CD14-positive monocyte (primary cell): ENCODE measurements at regions not wholly inside any gene's neighbourhood (a gene's known extent, or its start where the extent isn't known, plus 50 kb on each side); places are given as distances from the start of the nearest gene placed in this dataset.

Experiments used
- DNase-seq, 3 donors: peaks; one replicate each; pipeline ENCODE4 v3.0.0-alpha.2; 2011 to 2022
- H2AFZ ChIP-seq: 2 replicates; pipeline ENCODE4 v1.6.0; 2012; ENCODE audit warnings: mild to moderate bottlenecking, low read depth, low read length, inconsistent platforms; ENCODE audit not compliant: insufficient read depth, poor library complexity, severe bottlenecking
- H3K27ac ChIP-seq, 2 donors: 1 replicate in 1 of 2; 2 replicates in 1 of 2; pipeline ENCODE4 v1.5.1; 2012 to 2013; ENCODE audit warnings: low read length in 2 of 2, control low read depth in 1 of 2, inconsistent platforms in 1 of 2, low read depth in 1 of 2, mild to moderate bottlenecking in 1 of 2
- H3K27me3 ChIP-seq, 2 donors: one replicate each; pipeline versions ENCODE4 v1.6.0 to v1.6.1; 2011 to 2013; ENCODE audit warnings: low read length in 2 of 2; ENCODE audit not compliant: control insufficient read depth in 2 of 2, insufficient read depth in 2 of 2
- H3K36me3 ChIP-seq, 2 donors: replicated peaks in 1 of 2; 1 replicate in 1 of 2; 2 replicates in 1 of 2; pipeline versions ENCODE4 v1.5.1 to v1.6.1; 2012 to 2013; ENCODE audit warnings: low read length in 2 of 2, control low read depth in 1 of 2, inconsistent platforms in 1 of 2, mild to moderate bottlenecking in 1 of 2; ENCODE audit not compliant: insufficient read depth in 2 of 2, control insufficient read depth in 1 of 2
- H3K4me1 ChIP-seq, 2 donors: 1 replicate in 1 of 2; 2 replicates in 1 of 2; pipeline versions ENCODE4 v1.5.1 to v1.6.1; 2012 to 2013; ENCODE audit warnings: low read length in 2 of 2, control low read depth in 1 of 2, inconsistent platforms in 1 of 2, mild to moderate bottlenecking in 1 of 2, moderate library complexity in 1 of 2; ENCODE audit not compliant: insufficient read depth in 2 of 2, control insufficient read depth in 1 of 2
- H3K4me2 ChIP-seq: replicated peaks from 2 replicates; pipeline ENCODE3; 2012; ENCODE audit warnings: low read length, moderate library complexity, mild to moderate bottlenecking; ENCODE audit not compliant: poor library complexity, severe bottlenecking; ENCODE audit errors: extremely low read depth
- H3K4me3 ChIP-seq, 3 experiments: fragments of 200-600 bp in 1 of 3; sonication (generic) in 1 of 3; replicated peaks in 1 of 3; 1 replicate in 2 of 3; 2 replicates in 1 of 3; pipeline ENCODE4 v1.5.1; 2011 to 2013; ENCODE audit warnings: low read length in 3 of 3, mild to moderate bottlenecking in 3 of 3, control low read depth in 2 of 3, low read depth in 2 of 3, inconsistent platforms in 1 of 3, moderate library complexity in 1 of 3
- H3K79me2 ChIP-seq: 2 replicates; pipeline ENCODE4 v1.6.0; 2012; ENCODE audit warnings: mild to moderate bottlenecking, control low read depth, inconsistent platforms, low read length, moderate library complexity; ENCODE audit not compliant: insufficient read depth
- H3K9ac ChIP-seq: 2 replicates; pipeline ENCODE4 v1.6.0; 2017; ENCODE audit warnings: low read length, mild to moderate bottlenecking; ENCODE audit not compliant: insufficient read depth, poor library complexity, severe bottlenecking
- H3K9me3 ChIP-seq, 2 donors: replicated peaks in 1 of 2; 1 replicate in 1 of 2; 2 replicates in 1 of 2; pipeline versions ENCODE4 v1.5.1 to v1.6.1; 2012 to 2013; ENCODE audit warnings: low read length in 2 of 2, control low read depth in 1 of 2; ENCODE audit not compliant: control insufficient read depth in 1 of 2, insufficient read depth in 1 of 2
- H4K20me1 ChIP-seq: 2 replicates; pipeline ENCODE4 v1.6.0; 2012; ENCODE audit warnings: mild to moderate bottlenecking, low read length, control low read depth, moderate library complexity; ENCODE audit not compliant: insufficient read depth
- H3K27ac Mint-ChIP-seq, 7 donors: one replicate each; pipeline ENCODE4 v1.8.0; 2020; ENCODE audit warnings: mild to moderate bottlenecking in 7 of 7, mixed read lengths in 7 of 7, moderate library complexity in 6 of 7, inconsistent platforms in 2 of 7
- H3K27me3 Mint-ChIP-seq, 3 donors: one replicate each; pipeline ENCODE4 v1.8.0; 2021 to 2022; ENCODE audit warnings: low read depth in 3 of 3, mild to moderate bottlenecking in 3 of 3, mixed read lengths in 3 of 3, moderate library complexity in 3 of 3, inconsistent platforms in 1 of 3
- H3K36me3 Mint-ChIP-seq, 2 donors: one replicate each; pipeline ENCODE4 v1.8.0; 2020; ENCODE audit warnings: mixed read lengths in 2 of 2, inconsistent platforms in 1 of 2, mild to moderate bottlenecking in 1 of 2
- H3K4me1 Mint-ChIP-seq: one replicate; pipeline ENCODE4 v1.8.0; 2020; ENCODE audit warnings: mild to moderate bottlenecking, mixed read lengths
- H3K4me3 Mint-ChIP-seq, 2 donors: one replicate each; pipeline ENCODE4 v1.8.0; 2020; ENCODE audit warnings: mild to moderate bottlenecking in 2 of 2, mixed read lengths in 2 of 2, moderate library complexity in 1 of 2
- H3K9me3 Mint-ChIP-seq, 7 donors: one replicate each; pipeline ENCODE4 v1.8.0; 2020 to 2022; ENCODE audit warnings: mixed read lengths in 7 of 7, mild to moderate bottlenecking in 6 of 7, moderate library complexity in 6 of 7, inconsistent platforms in 2 of 7
- WGBS: methylation state at CpG from one replicate; pipeline ENCODE4 v1.1.5; 2013; ENCODE audit warnings: missing lambda C conversion rate; ENCODE audit not compliant: insufficient coverage; 5-methylcytosine and 5-hydroxymethylcytosine counted together
- intact Hi-C, 2 donors: fragments of 100-400 bp; cut with micrococcal nuclease; formaldehyde crosslinking; loops; one replicate each; pipeline versions ENCODE4 v1.15.0 to v1.15.1; 2023
- TF ChIP-seq, protein P1 (sequence below): fragments of 200-600 bp; IDR thresholded peaks from one replicate; pipeline ENCODE4 v1.8.0; 2022; ENCODE audit warnings: antibody characterized with exemption, mild to moderate bottlenecking

DNA sequence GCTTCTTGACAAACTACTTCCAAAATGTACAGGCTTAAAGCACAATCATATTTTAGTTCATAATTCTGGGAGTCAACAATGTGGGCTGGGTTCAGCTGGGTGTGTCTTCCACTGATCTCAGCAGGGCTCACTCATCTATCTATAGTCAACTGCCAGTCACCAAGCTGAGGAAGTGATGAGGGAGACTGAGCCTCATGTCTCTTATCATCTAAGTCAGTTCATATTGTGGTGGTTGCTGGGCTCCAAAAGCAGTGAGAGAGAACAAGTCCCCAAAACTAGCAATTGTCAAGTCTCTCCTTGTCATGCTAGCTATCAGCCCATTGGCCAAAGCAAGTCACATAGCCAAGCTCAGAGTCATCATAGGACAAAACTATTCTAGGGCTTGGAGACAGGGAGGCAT is 465.9 kb upstream of the ARID1B start:
- Histone ChIP-seq H4K20me1 (no peaks in the 10 kb centered on the region), H3K4me3 (no peak overlapping the region), H2AFZ (no peak overlapping the region), H3K4me1 (no peaks in the 10 kb centered on the region), H3K79me2 (no peaks in the 10 kb centered on the region), H3K36me3 (no peaks in the 10 kb centered on the region), H3K27me3 (no peaks in the 10 kb centered on the region), H3K9me3 (no peaks in the 10 kb centered on the region), H3K4me2 (no peak overlapping the region), H3K27ac (no peak overlapping the region), H3K9ac (no peak overlapping the region)
- Mint-ChIP-seq H3K36me3 (no peaks in the 10 kb centered on the region), H3K9me3 (peaks cover 0 to 21% (median 5%) of the 10 kb centered on the region in 7 donors), H3K4me1 (no peaks in the 10 kb centered on the region), H3K4me3 (no peak overlapping the region), H3K27ac (no peak overlapping the region), H3K27me3 (peaks cover 0 to 3% (median 0%) of the 10 kb centered on the region in 3 donors)
- intact Hi-C loops, result no loop called here
- DNase-seq, result no peak
- TF ChIP-seq, protein P1, sequence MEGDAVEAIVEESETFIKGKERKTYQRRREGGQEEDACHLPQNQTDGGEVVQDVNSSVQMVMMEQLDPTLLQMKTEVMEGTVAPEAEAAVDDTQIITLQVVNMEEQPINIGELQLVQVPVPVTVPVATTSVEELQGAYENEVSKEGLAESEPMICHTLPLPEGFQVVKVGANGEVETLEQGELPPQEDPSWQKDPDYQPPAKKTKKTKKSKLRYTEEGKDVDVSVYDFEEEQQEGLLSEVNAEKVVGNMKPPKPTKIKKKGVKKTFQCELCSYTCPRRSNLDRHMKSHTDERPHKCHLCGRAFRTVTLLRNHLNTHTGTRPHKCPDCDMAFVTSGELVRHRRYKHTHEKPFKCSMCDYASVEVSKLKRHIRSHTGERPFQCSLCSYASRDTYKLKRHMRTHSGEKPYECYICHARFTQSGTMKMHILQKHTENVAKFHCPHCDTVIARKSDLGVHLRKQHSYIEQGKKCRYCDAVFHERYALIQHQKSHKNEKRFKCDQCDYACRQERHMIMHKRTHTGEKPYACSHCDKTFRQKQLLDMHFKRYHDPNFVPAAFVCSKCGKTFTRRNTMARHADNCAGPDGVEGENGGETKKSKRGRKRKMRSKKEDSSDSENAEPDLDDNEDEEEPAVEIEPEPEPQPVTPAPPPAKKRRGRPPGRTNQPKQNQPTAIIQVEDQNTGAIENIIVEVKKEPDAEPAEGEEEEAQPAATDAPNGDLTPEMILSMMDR, result no peak

DNA sequence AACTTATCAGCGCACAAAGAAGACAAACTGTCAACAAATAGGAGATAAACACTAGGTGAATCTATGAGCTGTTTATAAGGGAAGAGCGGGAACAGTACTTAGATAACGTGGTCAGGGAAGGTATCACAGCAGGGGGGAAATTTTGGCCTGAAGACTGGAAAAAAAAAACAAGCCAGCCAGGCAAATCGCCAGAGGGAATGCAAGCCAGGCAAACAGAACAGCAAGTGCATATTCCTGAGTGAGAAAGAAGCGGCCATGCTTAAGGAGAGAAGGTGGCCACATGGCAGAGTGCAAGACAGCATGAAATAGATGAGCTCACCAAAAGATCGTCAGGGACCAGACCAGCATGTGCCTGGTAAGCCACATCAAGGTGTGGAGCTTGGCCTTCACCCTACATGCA is 466.5 kb upstream of the ARID1B start:
- Mint-ChIP-seq H3K27me3 (peaks cover 0 to 3% (median 0%) of the 10 kb centered on the region in 3 donors), H3K27ac (no peak overlapping the region), H3K9me3 (peaks cover 0 to 21% (median 5%) of the 10 kb centered on the region in 7 donors), H3K4me3 (no peak overlapping the region), H3K4me1 (no peaks in the 10 kb centered on the region), H3K36me3 (no peaks in the 10 kb centered on the region)
- Histone ChIP-seq H4K20me1 (no peaks in the 10 kb centered on the region), H3K9me3 (no peaks in the 10 kb centered on the region), H3K27me3 (no peaks in the 10 kb centered on the region), H3K4me3 (no peak overlapping the region), H3K4me2 (no peak overlapping the region), H3K4me1 (no peaks in the 10 kb centered on the region), H3K36me3 (no peaks in the 10 kb centered on the region), H2AFZ (no peak overlapping the region), H3K9ac (no peak overlapping the region), H3K79me2 (no peaks in the 10 kb centered on the region), H3K27ac (no peak overlapping the region)
- TF ChIP-seq, protein P1, result no peak
- intact Hi-C loops, result no loop called here
- WGBS, result 80% methylated on average over 5 of the region's 6 CpGs
- no peak for DNase-seq
